Epithelial cell of prostate (primary cell): ENCODE measurements at regions not wholly inside any gene's neighbourhood (a gene's known extent, or its start where the extent isn't known, plus 50 kb on each side); places are given as distances from the start of the nearest gene placed in this dataset.
"Not testable (repeated sequence)": the region's sequence is repeated elsewhere in the genome, so short reads cannot be mapped to it uniquely, and the experiment has no call there.

Experiments
- DNase-seq: peaks from one replicate; pipeline ENCODE4 v3.0.0-alpha.2; 2011; ENCODE audit warnings: low read depth, low spot score
- H3K27ac ChIP-seq: fragments of 450-650 bp; 2 replicates; pipeline ENCODE4 v1.5.1; 2017; ENCODE audit warnings: mild to moderate bottlenecking

- no peak overlapping the region for H3K27ac ChIP-seq
These were observed 106.5 kb upstream of the CMC1 start for GRCh38 chr3:28134792-28135375.

GRCh38 chr3:28136607-28137216 lies 104.7 kb upstream of the CMC1 start:
- DNase-seq, result no peak
- H3K27ac ChIP-seq, result no peak overlapping the region

More at GRCh38 chr3:28134792-28135375, 106.5 kb upstream of the CMC1 start:
- DNase-seq, result no peak

GRCh38 chr3:28138043-28138610 lies 103.3 kb upstream of the CMC1 start:
- H3K27ac ChIP-seq, result no peak overlapping the region
- no peak for DNase-seq

GRCh38 chr3:28139288-28139687 lies 102.1 kb upstream of the CMC1 start:
- H3K27ac ChIP-seq, result no peak overlapping the region
- no peak for DNase-seq

- no peak overlapping the region for H3K27ac ChIP-seq
- DNase-seq, result no peak
These were observed 101.3 kb upstream of the CMC1 start for GRCh38 chr3:28139967-28140634.

- no peak overlapping the region for H3K27ac ChIP-seq
- no peak for DNase-seq
These were observed 100.8 kb upstream of the CMC1 start for GRCh38 chr3:28140664-28141063.

- H3K27ac ChIP-seq, result no peak overlapping the region
- no peak for DNase-seq
These were observed 91.5 kb upstream of the CMC1 start for GRCh38 chr3:28149960-28150359.

GRCh38 chr3:28150465-28151206 lies 90.8 kb upstream of the CMC1 start:
- H3K27ac ChIP-seq, result no peak overlapping the region
- no peak for DNase-seq

GRCh38 chr3:28151207-28151550 lies 90.2 kb upstream of the CMC1 start:
- no peak for DNase-seq
- H3K27ac ChIP-seq, result no peak overlapping the region

- no peak for DNase-seq
- no peak overlapping the region for H3K27ac ChIP-seq
These were observed 89.7 kb upstream of the CMC1 start for GRCh38 chr3:28151608-28152228.

- H3K27ac ChIP-seq, result no peak overlapping the region
- DNase-seq, result no peak
These were observed 85.8 kb upstream of the CMC1 start for GRCh38 chr3:28155631-28156030.

GRCh38 chr3:28156599-28156998 lies 84.8 kb upstream of the CMC1 start:
- not testable (repeated sequence) for DNase-seq, H3K27ac ChIP-seq

GRCh38 chr3:28171962-28172361 lies 69.5 kb upstream of the CMC1 start:
- no peak for DNase-seq
- no peak overlapping the region for H3K27ac ChIP-seq

GRCh38 chr3:28172748-28173147 lies 68.7 kb upstream of the CMC1 start:
- DNase-seq, result no peak
- H3K27ac ChIP-seq, result no peak overlapping the region

- DNase-seq, result no peak
- no peak overlapping the region for H3K27ac ChIP-seq
These were observed 67.6 kb upstream of the CMC1 start for GRCh38 chr3:28173836-28174235.

- no peak overlapping the region for H3K27ac ChIP-seq
- no peak for DNase-seq
These were observed 54.7 kb upstream of the CMC1 start for GRCh38 chr3:28186748-28187147.

GRCh38 chr3:28188686-28189085 lies 52.7 kb upstream of the CMC1 start:
- H3K27ac ChIP-seq, result no peak overlapping the region
- DNase-seq, result no peak

- H3K27ac ChIP-seq, result no peak overlapping the region
- DNase-seq, result no peak
These were observed 50.1 kb upstream of the CMC1 start for GRCh38 chr3:28191363-28191762.
